Mammary epithelial cell (primary cell): ENCODE measurements at regions not wholly inside any gene's neighbourhood (a gene's known extent, or its start where the extent isn't known, plus 50 kb on each side); places are given as distances from the start of the nearest gene placed in this dataset.

Experiments used
- CTCF ChIP-seq, 2 donors: IDR thresholded peaks in 1 of 2; conservative IDR thresholded peaks in 1 of 2; 2 replicates each; pipeline ENCODE4 v1.5.1; 2011 to 2012; ENCODE audit warnings: inconsistent platforms in 2 of 2, low read length in 2 of 2, mild to moderate bottlenecking in 2 of 2, control low read depth in 1 of 2, low read depth in 1 of 2; ENCODE audit not compliant: insufficient read depth in 1 of 2; ENCODE audit errors: extremely low read depth in 1 of 2
- EZH2 ChIP-seq: IDR thresholded peaks from 2 replicates; pipeline ENCODE4 v1.6.1; 2012; ENCODE audit warnings: low read length, inconsistent platforms, borderline replicate concordance

- TF ChIP-seq CTCF (conservative IDR thresholded peaks at IDR 0.05 in 1 of 2, IDR thresholded peaks at IDR 0.05 in 1 of 2; ENCODE audit: extremely low read depth in 1 of 2, insufficient read depth in 1 of 2, low read depth in 1 of 2, low read length in 2 of 2) = no peak
- TF ChIP-seq EZH2 = no peak
These were observed 361.0 kb downstream of the ADGRL2 start for GRCh38 chr1:82161700-82162141.
